Activated CD4-positive, alpha-beta memory T cell treated with anti-CD3 and anti-CD28 coated beads for 36 hours (primary cell): ENCODE measurements at regions not wholly inside any gene's neighbourhood (a gene's known extent, or its start where the extent isn't known, plus 50 kb on each side); places are given as distances from the start of the nearest gene placed in this dataset.
"Not testable (repeated sequence)": the region's sequence is repeated elsewhere in the genome, so short reads cannot be mapped to it uniquely, and the experiment has no call there.

Source experiments
- CTCF ChIA-PET: fragments of 350-600 bp; sonication (Branson Sonifier 250); formaldehyde crosslinking; loops from one replicate; lab custom pipeline; 2021; ENCODE audit warnings: antibody characterized with exemption, inconsistent platforms; lab: Charles Lee
- POLR2A ChIA-PET: fragments of 350-600 bp; sonication (Branson Sonifier 250); formaldehyde crosslinking; loops from one replicate; lab custom pipeline; 2021; ENCODE audit warnings: antibody characterized with exemption; lab: Charles Lee
- DNase-seq: peaks from one replicate; pipeline ENCODE4 v3.0.0-alpha.2; 2020
- H3K27ac Mint-ChIP-seq: one replicate; pipeline ENCODE4 v1.8.0; 2021; ENCODE audit warnings: mixed read lengths
- H3K27me3 Mint-ChIP-seq: one replicate; pipeline ENCODE4 v1.8.0; 2021; ENCODE audit warnings: mixed read lengths
- H3K36me3 Mint-ChIP-seq: one replicate; pipeline ENCODE4 v1.8.0; 2021; ENCODE audit warnings: mixed read lengths
- H3K4me1 Mint-ChIP-seq: one replicate; pipeline ENCODE4 v1.8.0; 2021; ENCODE audit warnings: low read depth, mixed read lengths
- H3K4me3 Mint-ChIP-seq: one replicate; pipeline ENCODE4 v1.8.0; 2021; ENCODE audit warnings: mild to moderate bottlenecking, mixed read lengths
- H3K9me3 Mint-ChIP-seq: one replicate; pipeline ENCODE4 v1.8.0; 2021; ENCODE audit warnings: mixed read lengths
- intact Hi-C: fragments of 100-400 bp; cut with micrococcal nuclease; formaldehyde crosslinking; loops from one replicate; pipeline ENCODE4 v1.15.1; 2023

DNA sequence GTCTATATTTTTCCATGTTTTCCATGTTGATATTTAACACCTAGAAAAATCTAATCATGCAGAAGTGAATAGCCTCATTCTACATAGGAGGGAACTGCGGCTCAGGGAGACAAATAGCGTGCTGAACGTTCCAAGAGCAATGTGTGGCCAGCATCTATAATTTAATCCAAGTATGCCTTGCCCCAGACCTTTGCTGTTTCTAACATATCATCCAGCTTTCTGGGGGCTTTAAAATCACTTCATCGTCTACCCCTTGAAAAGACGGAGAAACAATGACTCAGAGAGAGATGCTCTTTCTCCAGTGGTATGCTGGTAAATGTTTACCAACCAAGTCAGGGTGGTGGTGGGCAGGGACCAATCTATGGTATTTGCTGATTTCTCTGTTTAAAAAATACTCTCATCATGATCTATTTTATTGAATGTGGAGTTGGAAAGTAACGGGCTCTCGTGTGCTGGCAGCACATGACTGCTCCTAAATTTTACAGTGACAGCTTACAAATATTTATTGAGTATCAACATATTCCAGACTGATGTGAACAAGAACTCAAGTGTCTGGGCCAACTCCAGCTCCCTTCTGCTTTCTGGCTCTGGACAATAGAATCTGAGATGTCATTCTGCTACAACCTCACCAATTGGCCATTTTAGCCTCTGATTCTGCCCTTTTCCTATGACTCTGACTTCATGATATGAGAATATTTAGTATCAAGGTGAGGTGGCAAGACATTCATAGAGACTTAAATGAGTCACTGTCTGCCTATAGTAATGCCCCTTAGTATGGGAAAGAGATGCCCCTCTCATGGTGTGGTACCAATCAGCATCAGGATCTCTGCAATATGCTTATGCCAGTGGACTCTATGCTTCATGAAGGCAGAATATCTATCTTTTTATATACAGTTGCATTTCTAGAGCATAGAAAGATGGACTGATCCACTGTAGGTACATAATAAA lies 407.4 kb upstream of the TNC start:
- POLR2A ChIA-PET: no interaction called here
- CTCF ChIA-PET: interaction anchor here (0.9 to 1.7 kb wide), 3 partner anchors 511 to 1119 kb away, joined by 3 to 8 read pairs (median 3); no protein-coding TSS in a partner anchor
- Mint-ChIP-seq H3K4me1 (no peaks in the 10 kb centered on the region), H3K27me3 (peaks cover 13% of the 10 kb centered on the region), H3K36me3 (no peaks in the 10 kb centered on the region), H3K4me3 (no peak overlapping the region), H3K9me3 (no peaks in the 10 kb centered on the region), H3K27ac (no peak overlapping the region)
- no peak for DNase-seq
- intact Hi-C loops: loop anchor here (10.0 kb wide), 1 partner anchor 611 kb away; no protein-coding TSS in a partner anchor

- ChIA-PET POLR2A (no interaction called here), CTCF (no interaction called here)
- H3K27me3 Mint-ChIP-seq: peaks cover 24% of the 10 kb centered on the region
- no peak overlapping the region for H3K4me3 Mint-ChIP-seq
- H3K36me3 Mint-ChIP-seq: no peaks in the 10 kb centered on the region
- intact Hi-C loops: no loop called here
- no peak for DNase-seq
- H3K4me1 Mint-ChIP-seq: no peaks in the 10 kb centered on the region
- H3K27ac Mint-ChIP-seq: no peak overlapping the region
- H3K9me3 Mint-ChIP-seq: no peaks in the 10 kb centered on the region
Observed at GRCh38 chr9:115531410-115532125, 413.6 kb upstream of the TNC start.

GRCh38 chr9:115533511-115533910 lies 415.6 kb upstream of the TNC start:
- no peak overlapping the region for H3K4me3 Mint-ChIP-seq
- no peak for DNase-seq
- intact Hi-C loops: no loop called here
- H3K4me1 Mint-ChIP-seq: no peaks in the 10 kb centered on the region
- POLR2A ChIA-PET: no interaction called here
- H3K9me3 Mint-ChIP-seq: no peaks in the 10 kb centered on the region
- H3K27ac Mint-ChIP-seq: no peak overlapping the region
- CTCF ChIA-PET: no interaction called here
- H3K36me3 Mint-ChIP-seq: no peaks in the 10 kb centered on the region
- peaks cover 26% of the 10 kb centered on the region for H3K27me3 Mint-ChIP-seq

DNA sequence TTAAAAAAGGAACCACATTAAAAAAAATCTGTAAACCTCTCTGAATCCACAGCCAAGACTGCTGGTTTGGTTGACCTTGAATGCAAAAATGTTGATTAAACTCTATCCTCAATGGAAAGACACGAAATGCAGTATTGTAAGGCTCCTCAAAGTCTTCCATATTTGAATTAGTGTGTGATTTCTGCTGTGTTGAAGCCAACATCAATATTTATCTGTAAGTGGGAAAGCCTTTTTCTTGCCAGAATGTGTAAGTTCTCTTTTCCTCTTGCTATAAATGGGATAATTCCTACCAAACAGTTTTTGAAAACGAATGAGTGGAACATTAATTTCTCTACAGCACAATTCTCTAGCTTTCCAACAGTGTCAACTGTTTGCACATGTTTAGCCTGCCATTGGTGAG lies 422.1 kb upstream of the TNC start:
- intact Hi-C loops: no loop called here
- Mint-ChIP-seq H3K9me3 (no peaks in the 10 kb centered on the region), H3K27me3 (peaks cover 14% of the 10 kb centered on the region), H3K4me1 (no peaks in the 10 kb centered on the region), H3K4me3 (no peak overlapping the region), H3K27ac (no peak overlapping the region), H3K36me3 (no peaks in the 10 kb centered on the region)
- CTCF ChIA-PET: no interaction called here
- POLR2A ChIA-PET: no interaction called here
- no peak for DNase-seq

DNA sequence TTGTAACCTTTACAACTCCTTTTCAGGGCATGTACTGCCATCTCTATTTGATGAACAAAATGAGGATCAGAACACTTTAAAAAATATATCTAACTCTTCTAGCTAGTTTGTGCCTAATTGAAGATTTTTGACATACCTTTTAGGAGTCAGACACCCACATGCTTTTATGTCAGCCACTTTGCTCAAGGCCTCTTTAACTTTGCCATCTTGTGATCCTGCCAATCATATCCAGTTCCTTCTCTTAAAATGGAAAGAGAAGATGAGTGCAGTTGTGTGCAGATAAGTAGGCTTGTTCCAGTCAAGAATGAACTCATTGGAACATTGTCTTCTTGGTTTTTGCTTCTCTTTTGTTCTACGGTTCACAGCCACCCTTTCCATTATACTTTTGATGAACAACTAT lies 425.6 kb upstream of the TNC start:
- no peak overlapping the region for H3K27ac Mint-ChIP-seq
- DNase-seq: no peak
- no peaks in the 10 kb centered on the region for H3K4me1 Mint-ChIP-seq
- intact Hi-C loops: no loop called here
- no peaks in the 10 kb centered on the region for H3K36me3 Mint-ChIP-seq
- H3K4me3 Mint-ChIP-seq: no peak overlapping the region
- no peaks in the 10 kb centered on the region for H3K9me3 Mint-ChIP-seq
- H3K27me3 Mint-ChIP-seq: peaks cover 10% of the 10 kb centered on the region
- CTCF ChIA-PET: no interaction called here
- POLR2A ChIA-PET: no interaction called here

DNA sequence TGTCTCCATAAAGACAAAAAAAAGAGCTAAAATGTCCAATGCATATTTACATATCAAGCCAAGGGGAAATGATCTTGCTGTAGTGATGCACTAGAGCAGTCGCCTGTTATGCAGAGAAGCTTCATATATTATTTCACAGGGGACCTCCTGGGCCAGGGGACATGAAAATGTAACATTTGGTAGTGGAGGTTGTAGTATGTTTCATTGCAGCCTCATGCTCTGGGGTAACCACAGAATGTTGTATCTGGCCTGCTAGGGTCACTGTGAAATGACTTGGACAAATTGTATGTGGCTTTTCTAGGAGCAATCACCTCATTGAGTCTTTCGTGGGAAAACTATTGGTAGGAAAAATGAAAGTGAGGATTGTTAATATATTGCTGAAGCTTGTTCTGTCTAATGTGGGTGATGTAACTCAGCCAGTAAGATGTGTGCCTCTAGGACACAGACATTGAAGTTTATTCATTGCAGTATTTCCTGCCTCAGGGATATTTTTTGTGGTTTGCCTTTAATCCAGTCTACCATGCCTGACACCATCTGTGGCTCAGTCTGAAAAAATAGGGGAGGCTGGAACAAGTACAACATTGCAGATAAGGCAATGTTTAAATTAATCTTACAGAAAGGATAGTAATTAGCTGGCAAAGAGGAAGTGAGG lies 430.8 kb upstream of the TNC start:
- intact Hi-C loops: no loop called here
- no peaks in the 10 kb centered on the region for H3K36me3 Mint-ChIP-seq
- peaks cover 5% of the 10 kb centered on the region for H3K27me3 Mint-ChIP-seq
- CTCF ChIA-PET: no interaction called here
- no peak overlapping the region for H3K27ac Mint-ChIP-seq
- H3K4me3 Mint-ChIP-seq: no peak overlapping the region
- POLR2A ChIA-PET: no interaction called here
- H3K4me1 Mint-ChIP-seq: no peaks in the 10 kb centered on the region
- H3K9me3 Mint-ChIP-seq: no peaks in the 10 kb centered on the region
- DNase-seq: no peak

DNA sequence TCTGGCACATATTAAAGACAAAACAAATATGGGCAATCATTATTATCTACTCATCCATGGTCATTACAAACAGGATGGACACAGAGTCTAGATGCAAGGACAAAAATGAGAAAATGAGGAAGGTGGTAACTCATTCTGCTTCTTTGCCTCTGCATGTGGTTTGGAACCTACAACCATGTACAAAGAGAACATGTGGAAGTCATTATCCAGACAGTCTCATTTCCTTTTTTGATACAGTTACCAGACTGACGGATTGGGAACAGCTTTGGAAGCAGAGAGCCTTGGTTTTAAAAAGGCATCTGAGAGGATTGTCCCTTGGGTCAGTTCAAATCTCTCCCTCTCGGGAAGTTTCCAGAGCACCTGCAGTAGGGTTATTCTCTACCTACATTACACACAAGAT lies 433.4 kb upstream of the TNC start:
- CTCF ChIA-PET: no interaction called here
- intact Hi-C loops: no loop called here
- peaks cover 2% of the 10 kb centered on the region for H3K36me3 Mint-ChIP-seq

GRCh38 chr9:115553060-115553773 lies 435.3 kb upstream of the TNC start:
- H3K9me3 Mint-ChIP-seq: peaks cover 18% of the 10 kb centered on the region
- intact Hi-C loops: no loop called here
- H3K4me1 Mint-ChIP-seq: no peaks in the 10 kb centered on the region
- CTCF ChIA-PET: no interaction called here
- POLR2A ChIA-PET: no interaction called here
- DNase-seq: no peak
- no peak overlapping the region for H3K27ac Mint-ChIP-seq
- peaks cover 2% of the 10 kb centered on the region for H3K36me3 Mint-ChIP-seq
- no peak overlapping the region for H3K4me3 Mint-ChIP-seq
- H3K27me3 Mint-ChIP-seq: peaks cover 4% of the 10 kb centered on the region

More for the DNA sequence above, 433.4 kb upstream of the TNC start:
- Mint-ChIP-seq H3K9me3 (peaks cover 10% of the 10 kb centered on the region), H3K27me3 (peaks cover 4% of the 10 kb centered on the region), H3K4me1 (no peaks in the 10 kb centered on the region), H3K4me3 (no peak overlapping the region), H3K27ac (no peak overlapping the region)
- no peak for DNase-seq
- POLR2A ChIA-PET: no interaction called here

DNA sequence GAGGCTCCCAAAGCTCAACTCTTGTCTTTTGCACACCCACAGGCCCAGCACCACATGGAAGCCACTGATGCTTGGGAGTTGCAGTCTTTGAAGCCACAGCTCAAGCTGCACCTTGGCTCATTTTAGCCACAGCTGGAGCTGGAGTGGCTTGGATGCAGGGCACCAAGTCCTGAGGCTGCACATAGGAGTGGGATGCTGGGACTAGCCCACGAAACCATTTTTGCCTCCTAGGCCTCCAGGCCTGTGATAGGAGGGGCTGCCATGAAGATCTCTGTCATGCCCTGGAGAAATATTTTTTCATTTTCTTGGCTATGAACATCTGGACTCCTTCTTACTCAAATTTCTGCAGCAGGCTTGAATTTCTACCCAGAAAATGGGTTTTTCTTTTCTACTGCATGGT lies 438.5 kb upstream of the TNC start:
- Mint-ChIP-seq H3K27me3 (peaks cover 6% of the 10 kb centered on the region), H3K4me1 (no peaks in the 10 kb centered on the region), H3K9me3 (peaks cover 18% of the 10 kb centered on the region), H3K4me3 (no peak overlapping the region), H3K36me3 (peaks cover 2% of the 10 kb centered on the region), H3K27ac (no peak overlapping the region)
- CTCF ChIA-PET: no interaction called here
- POLR2A ChIA-PET: no interaction called here
- intact Hi-C loops: no loop called here
- no peak for DNase-seq

- H3K27ac Mint-ChIP-seq: no peak overlapping the region
- H3K9me3 Mint-ChIP-seq: no peaks in the 10 kb centered on the region
- POLR2A ChIA-PET: no interaction called here
- intact Hi-C loops: no loop called here
- no peak for DNase-seq
- no peaks in the 10 kb centered on the region for H3K36me3 Mint-ChIP-seq
- CTCF ChIA-PET: no interaction called here
- H3K27me3 Mint-ChIP-seq: peaks cover 7% of the 10 kb centered on the region
- no peaks in the 10 kb centered on the region for H3K4me1 Mint-ChIP-seq
- no peak overlapping the region for H3K4me3 Mint-ChIP-seq
Observed at GRCh38 chr9:115575147-115575546, 457.2 kb upstream of the TNC start.

DNA sequence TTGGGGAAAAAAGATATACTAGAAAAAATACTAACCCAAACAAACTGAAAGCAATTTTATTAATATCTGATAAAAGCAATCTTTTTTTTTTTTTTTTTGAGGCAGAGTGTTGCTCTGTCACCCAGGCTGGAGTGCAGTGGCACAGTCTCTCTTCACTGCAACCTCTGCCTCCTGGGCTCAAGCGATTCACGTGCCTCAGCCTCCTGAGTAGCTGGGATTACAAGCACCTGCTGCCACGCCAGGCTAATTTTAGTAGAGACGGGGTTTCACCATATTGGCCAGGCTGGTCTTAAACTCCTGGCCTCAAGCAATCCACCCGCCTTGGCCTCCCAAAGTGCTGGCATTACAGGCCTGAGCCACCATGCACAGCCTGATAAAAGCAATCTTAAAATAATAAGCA lies 467.5 kb upstream of the TNC start:
- H3K36me3 Mint-ChIP-seq, intact Hi-C loops, H3K27ac Mint-ChIP-seq, POLR2A ChIA-PET, H3K4me1 Mint-ChIP-seq, DNase-seq, H3K9me3 Mint-ChIP-seq, H3K4me3 Mint-ChIP-seq, H3K27me3 Mint-ChIP-seq: not testable (repeated sequence)
- CTCF ChIA-PET: interaction anchor here (0.6 kb wide), 1 partner anchor 499 kb away, joined by 3 read pairs; no protein-coding TSS in a partner anchor

DNA sequence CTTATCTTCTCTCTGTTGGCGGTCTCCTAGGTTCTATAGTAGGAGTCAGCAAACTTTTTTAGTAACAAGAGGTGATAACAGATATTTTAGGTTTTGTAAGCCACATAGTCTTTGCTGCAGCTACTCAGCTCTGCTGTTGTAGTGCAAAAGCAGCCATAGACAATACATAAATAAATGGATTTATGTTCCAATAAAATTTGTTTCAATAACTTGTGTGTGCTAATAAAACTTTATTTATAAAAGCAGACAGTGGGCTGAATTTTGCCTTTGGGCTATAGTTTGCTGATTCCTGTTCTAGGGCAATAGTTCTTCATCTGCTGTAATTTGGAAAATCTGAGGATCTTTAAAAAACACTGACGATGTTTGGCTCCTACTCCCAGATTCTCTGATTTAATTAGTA lies 469.4 kb upstream of the TNC start:
- Mint-ChIP-seq H3K27ac (no peak overlapping the region), H3K36me3 (no peaks in the 10 kb centered on the region), H3K27me3 (peaks cover 3% of the 10 kb centered on the region), H3K4me3 (no peak overlapping the region), H3K9me3 (no peaks in the 10 kb centered on the region), H3K4me1 (no peaks in the 10 kb centered on the region)
- no peak for DNase-seq
- intact Hi-C loops: no loop called here
- CTCF ChIA-PET: no interaction called here
- POLR2A ChIA-PET: no interaction called here
